Uterus (tissue), 3 donors: ENCODE measurements at regions not wholly inside any gene's neighbourhood (a gene's known extent, or its start where the extent isn't known, plus 50 kb on each side); places are given as distances from the start of the nearest gene placed in this dataset.

Source experiments
- DNase-seq, 2 donors: peaks; one replicate each; pipeline ENCODE4 v3.0.0-alpha.2; 2019 to 2020
- H3K27ac ChIP-seq, 2 donors: fragments of 200-600 bp; sonication (generic); 1 replicate in 1 of 2; 2 replicates in 1 of 2; pipeline ENCODE4 v1.5.1; 2016 to 2018
- H3K27me3 ChIP-seq, 2 donors: fragments of 200-600 bp; sonication (generic); one replicate each; pipeline ENCODE4 v1.5.1; 2018 to 2019; ENCODE audit warnings: control low read depth in 1 of 2
- H3K36me3 ChIP-seq, 2 donors: fragments of 200-600 bp; sonication (generic); one replicate each; pipeline ENCODE4 v1.5.1; 2019; ENCODE audit warnings: control low read depth in 1 of 2
- H3K4me1 ChIP-seq, 2 donors: fragments of 200-600 bp; sonication (generic); one replicate each; pipeline ENCODE4 v1.5.1; 2018 to 2019; ENCODE audit warnings: control low read depth in 1 of 2
- H3K4me3 ChIP-seq, 2 donors: fragments of 200-600 bp; sonication (generic); 1 replicate in 1 of 2; 2 replicates in 1 of 2; pipeline ENCODE4 v1.5.1; 2018 to 2019; ENCODE audit warnings: mild to moderate bottlenecking in 1 of 2
- H3K9me3 ChIP-seq, 2 donors: fragments of 200-600 bp; sonication (generic); one replicate each; pipeline ENCODE4 v1.5.1; 2019; ENCODE audit warnings: control low read depth in 1 of 2
- CTCF ChIP-seq, 4 experiments: fragments of 200-600 bp in 2 of 4; fragments of 450-650 bp in 2 of 4; sonication (generic) in 2 of 4; IDR thresholded peaks; one replicate each; pipeline ENCODE4 v1.5.1; 2016 to 2019; ENCODE audit warnings: antibody characterized with exemption in 4 of 4, mild to moderate bottlenecking in 2 of 4, moderate library complexity in 1 of 4
- POLR2A ChIP-seq, 2 donors: fragments of 450-650 bp; IDR thresholded peaks; one replicate each; pipeline ENCODE4 v1.6.1; 2016; ENCODE audit warnings: antibody characterized with exemption in 2 of 2, mild to moderate bottlenecking in 1 of 2, moderate library complexity in 1 of 2
- intact Hi-C: fragments of 100-400 bp; cut with DNase I; formaldehyde crosslinking; loops from one replicate; pipeline ENCODE4 v1.15.1; 2023; ENCODE audit warnings: low total_unique reads
- donor health status: DM: yes; HTN: yes; CAD: no.

- Histone ChIP-seq H3K27me3 (no peaks in the 10 kb centered on the region), H3K36me3 (no peaks in the 10 kb centered on the region), H3K4me1 (no peaks in the 10 kb centered on the region), H3K4me3 (no peak overlapping the region), H3K27ac (no peak overlapping the region), H3K9me3 (no peaks in the 10 kb centered on the region)
- intact Hi-C loops: no loop called here
- DNase-seq: no peak
- TF ChIP-seq POLR2A (IDR thresholded peaks at IDR 0.05) (no peak), CTCF (IDR thresholded peaks at IDR 0.05) (no peak)
These were observed 199.0 kb upstream of the NUDT6 start for GRCh38 chr4:123121241-123121907.

- no peak overlapping the region for H3K4me3 ChIP-seq
- no peak for TF ChIP-seq POLR2A (IDR thresholded peaks at IDR 0.05)
- no peak for TF ChIP-seq CTCF (IDR thresholded peaks at IDR 0.05)
- no peaks in the 10 kb centered on the region for H3K9me3 ChIP-seq
- no peaks in the 10 kb centered on the region for H3K27me3 ChIP-seq
- intact Hi-C loops: no loop called here
- DNase-seq: no peak
- no peaks in the 10 kb centered on the region for H3K36me3 ChIP-seq
- no peak overlapping the region for H3K27ac ChIP-seq
- H3K4me1 ChIP-seq: no peaks in the 10 kb centered on the region
These were observed 203.1 kb upstream of the NUDT6 start for GRCh38 chr4:123125477-123125876.

GRCh38 chr4:123127218-123127617 is 204.8 kb upstream of the NUDT6 start:
- intact Hi-C loops: no loop called here
- no peak overlapping the region for H3K27ac ChIP-seq

GRCh38 chr4:123127875-123128274 is 205.5 kb upstream of the NUDT6 start:
- TF ChIP-seq CTCF (IDR thresholded peaks at IDR 0.05): no peak
- TF ChIP-seq POLR2A (IDR thresholded peaks at IDR 0.05): no peak
- H3K27me3 ChIP-seq: no peaks in the 10 kb centered on the region
- H3K36me3 ChIP-seq: no peaks in the 10 kb centered on the region
- DNase-seq: no peak
- H3K27ac ChIP-seq: no peak overlapping the region
- no peaks in the 10 kb centered on the region for H3K9me3 ChIP-seq
- intact Hi-C loops: no loop called here
- no peaks in the 10 kb centered on the region for H3K4me1 ChIP-seq
- H3K4me3 ChIP-seq: no peak overlapping the region

More at GRCh38 chr4:123127218-123127617, 204.8 kb upstream of the NUDT6 start:
- H3K27me3 ChIP-seq: no peaks in the 10 kb centered on the region
- TF ChIP-seq CTCF (IDR thresholded peaks at IDR 0.05) (peak in 2 of 4 experiments; percentile 6 to 18), POLR2A (IDR thresholded peaks at IDR 0.05) (no peak)
- H3K9me3 ChIP-seq: no peaks in the 10 kb centered on the region
- no peak overlapping the region for H3K4me3 ChIP-seq
- DNase-seq: no peak
- no peaks in the 10 kb centered on the region for H3K4me1 ChIP-seq
- H3K36me3 ChIP-seq: no peaks in the 10 kb centered on the region

GRCh38 chr4:123133397-123134050 is 211.1 kb upstream of the NUDT6 start:
- intact Hi-C loops: no loop called here
- Histone ChIP-seq H3K4me3 (no peak overlapping the region), H3K27me3 (no peaks in the 10 kb centered on the region), H3K27ac (no peak overlapping the region), H3K36me3 (no peaks in the 10 kb centered on the region), H3K4me1 (no peaks in the 10 kb centered on the region), H3K9me3 (no peaks in the 10 kb centered on the region)
- DNase-seq: no peak
- TF ChIP-seq CTCF (IDR thresholded peaks at IDR 0.05): no peak
- TF ChIP-seq POLR2A (IDR thresholded peaks at IDR 0.05): no peak
